ENCODE measurements at regions not wholly inside any gene's neighbourhood (a gene's known extent, or its start where the extent isn't known, plus 50 kb on each side); places are given as distances from the start of the nearest gene placed in this dataset.

- no peak for DNase-seq (ENCODE audit: low spot score)
- CTCF ChIA-PET: no interaction called here
- H3K4me1 ChIP-seq (ENCODE audit: insufficient read depth, low read length, poor library complexity, severe bottlenecking): no peaks in the 10 kb centered on the region
- H3K4me3 ChIP-seq (ENCODE audit: low read depth, low read length, poor library complexity, severe bottlenecking): no peak overlapping the region
- no TSS peak for BruUV-seq (replicated peaks)
- POLR2A ChIA-PET (ENCODE audit: low non-redundant PET): no interaction called here
- H3K9me3 ChIP-seq (ENCODE audit: low read depth, low read length, poor library complexity, severe bottlenecking): no peaks in the 10 kb centered on the region
- no peak overlapping the region for H3K27ac ChIP-seq (ENCODE audit: low read depth, low read length, poor library complexity, severe bottlenecking)
- intact Hi-C loops (cut with micrococcal nuclease; ENCODE audit: unreplicated experiment): no loop called here
- TF ChIP-seq EZH2 (IDR thresholded peaks at IDR 0.05; ENCODE audit: borderline replicate concordance, low read depth, low read length, poor library complexity, severe bottlenecking) (no peak), CTCF (conservative IDR thresholded peaks at IDR 0.05; ENCODE audit: low read depth, low read length) (no peak)
- H3K27me3 ChIP-seq (replicated peaks; ENCODE audit: insufficient read depth, low read depth, low read length, poor library complexity): no peaks in the 10 kb centered on the region
- no peaks in the 10 kb centered on the region for H3K36me3 ChIP-seq (ENCODE audit: insufficient read depth, low read length, poor library complexity, severe bottlenecking)
Observed at GRCh38 chr4:179028321-179028720, 1586.1 kb upstream of the AGA start.

- H3K4me1 ChIP-seq (ENCODE audit: insufficient read depth, low read length, poor library complexity, severe bottlenecking): no peaks in the 10 kb centered on the region
Observed at GRCh38 chr4:179029683-179030082, 1587.4 kb upstream of the AGA start.

GRCh38 chr4:179040259-179040658 lies 1598.0 kb upstream of the AGA start:
- BruUV-seq (replicated peaks): no TSS peak
- no peaks in the 10 kb centered on the region for H3K27me3 ChIP-seq (replicated peaks; ENCODE audit: insufficient read depth, low read depth, low read length, poor library complexity)
- CTCF ChIA-PET: no interaction called here
- no peaks in the 10 kb centered on the region for H3K4me1 ChIP-seq (ENCODE audit: insufficient read depth, low read length, poor library complexity, severe bottlenecking)
- no peak for DNase-seq (ENCODE audit: low spot score)
- H3K4me3 ChIP-seq (ENCODE audit: low read depth, low read length, poor library complexity, severe bottlenecking): no peak overlapping the region
- POLR2A ChIA-PET (ENCODE audit: low non-redundant PET): no interaction called here
- no peak overlapping the region for H3K27ac ChIP-seq (ENCODE audit: low read depth, low read length, poor library complexity, severe bottlenecking)
- TF ChIP-seq CTCF (conservative IDR thresholded peaks at IDR 0.05; ENCODE audit: low read depth, low read length) (no peak), EZH2 (IDR thresholded peaks at IDR 0.05; ENCODE audit: borderline replicate concordance, low read depth, low read length, poor library complexity, severe bottlenecking) (no peak)
- no peaks in the 10 kb centered on the region for H3K36me3 ChIP-seq (ENCODE audit: insufficient read depth, low read length, poor library complexity, severe bottlenecking)
- H3K9me3 ChIP-seq (ENCODE audit: low read depth, low read length, poor library complexity, severe bottlenecking): no peaks in the 10 kb centered on the region
- intact Hi-C loops (cut with micrococcal nuclease; ENCODE audit: unreplicated experiment): no loop called here

More at GRCh38 chr4:179029683-179030082, 1587.4 kb upstream of the AGA start:
- intact Hi-C loops (cut with micrococcal nuclease; ENCODE audit: unreplicated experiment): no loop called here
- H3K4me3 ChIP-seq (ENCODE audit: low read depth, low read length, poor library complexity, severe bottlenecking): no peak overlapping the region
- ChIA-PET CTCF (no interaction called here), POLR2A (ENCODE audit: low non-redundant PET) (no interaction called here)
- TF ChIP-seq EZH2 (IDR thresholded peaks at IDR 0.05; ENCODE audit: borderline replicate concordance, low read depth, low read length, poor library complexity, severe bottlenecking) (no peak), CTCF (conservative IDR thresholded peaks at IDR 0.05; ENCODE audit: low read depth, low read length) (no peak)
- no TSS peak for BruUV-seq (replicated peaks)
- H3K27ac ChIP-seq (ENCODE audit: low read depth, low read length, poor library complexity, severe bottlenecking): no peak overlapping the region
- no peak for DNase-seq (ENCODE audit: low spot score)
- no peaks in the 10 kb centered on the region for H3K27me3 ChIP-seq (replicated peaks; ENCODE audit: insufficient read depth, low read depth, low read length, poor library complexity)
- H3K9me3 ChIP-seq (ENCODE audit: low read depth, low read length, poor library complexity, severe bottlenecking): no peaks in the 10 kb centered on the region
- H3K36me3 ChIP-seq (ENCODE audit: insufficient read depth, low read length, poor library complexity, severe bottlenecking): no peaks in the 10 kb centered on the region
